ENCODE measurements at regions not wholly inside any gene's neighbourhood (a gene's known extent, or its start where the extent isn't known, plus 50 kb on each side); places are given as distances from the start of the nearest gene placed in this dataset.

- TF ChIP-seq CTCF (IDR thresholded peaks at IDR 0.05; ENCODE audit: low read depth, low read length, poor library complexity, severe bottlenecking) (no peak), EZH2phosphoT487 (IDR thresholded peaks at IDR 0.05; ENCODE audit: borderline replicate concordance, low read length) (no peak)
These were observed 246.1 kb downstream of the DNAJB9 start for GRCh38 chr7:108815815-108816214.
